ENCODE measurements at regions not wholly inside any gene's neighbourhood (a gene's known extent, or its start where the extent isn't known, plus 50 kb on each side); places are given as distances from the start of the nearest gene placed in this dataset.

GRCh38 chr2:240225660-240226475 lies 85.4 kb upstream of the OTOS start:
- Histone ChIP-seq H3K4me2 (ENCODE audit: low read length) (no peak overlapping the region), H3K27ac (no peak overlapping the region), H3K36me3 (ENCODE audit: control insufficient read depth, insufficient read depth, low read length) (no peaks in the 10 kb centered on the region), H3K79me2 (no peaks in the 10 kb centered on the region), H3K4me1 (no peaks in the 10 kb centered on the region), H3K9me3 (ENCODE audit: control insufficient read depth, low read length) (no peaks in the 10 kb centered on the region), H2AFZ (no peak overlapping the region), H3K27me3 (ENCODE audit: control insufficient read depth, insufficient read depth, low read length) (no peaks in the 10 kb centered on the region), H3K4me3 (ENCODE audit: low read depth, low read length) (no peak overlapping the region), H3K9ac (no peak overlapping the region)
- no peak for TF ChIP-seq CTCF (IDR thresholded peaks at IDR 0.05)

GRCh38 chr2:240226672-240227537 lies 86.4 kb upstream of the OTOS start:
- Histone ChIP-seq H3K4me2 (ENCODE audit: low read length) (no peak overlapping the region), H3K79me2 (no peaks in the 10 kb centered on the region), H3K36me3 (ENCODE audit: control insufficient read depth, insufficient read depth, low read length) (no peaks in the 10 kb centered on the region), H3K4me3 (ENCODE audit: low read depth, low read length) (no peak overlapping the region), H3K27me3 (ENCODE audit: control insufficient read depth, insufficient read depth, low read length) (no peaks in the 10 kb centered on the region), H3K4me1 (no peaks in the 10 kb centered on the region), H3K9me3 (ENCODE audit: control insufficient read depth, low read length) (no peaks in the 10 kb centered on the region), H3K27ac (no peak overlapping the region), H3K9ac (no peak overlapping the region), H2AFZ (no peak overlapping the region)
- no peak for TF ChIP-seq CTCF (IDR thresholded peaks at IDR 0.05)

GRCh38 chr2:240227538-240228428 lies 87.3 kb upstream of the OTOS start:
- no peak overlapping the region for H3K27ac ChIP-seq
- no peaks in the 10 kb centered on the region for H3K27me3 ChIP-seq (ENCODE audit: control insufficient read depth, insufficient read depth, low read length)
- no peaks in the 10 kb centered on the region for H3K36me3 ChIP-seq (ENCODE audit: control insufficient read depth, insufficient read depth, low read length)
- no peaks in the 10 kb centered on the region for H3K9me3 ChIP-seq (ENCODE audit: control insufficient read depth, low read length)
- H3K9ac ChIP-seq, result no peak overlapping the region
- no peak for TF ChIP-seq CTCF (IDR thresholded peaks at IDR 0.05)
- H2AFZ ChIP-seq, result no peak overlapping the region
- H3K79me2 ChIP-seq, result no peaks in the 10 kb centered on the region
- H3K4me2 ChIP-seq (ENCODE audit: low read length), result no peak overlapping the region
- no peaks in the 10 kb centered on the region for H3K4me1 ChIP-seq
- H3K4me3 ChIP-seq (ENCODE audit: low read depth, low read length), result no peak overlapping the region

- Histone ChIP-seq H2AFZ (no peak overlapping the region), H3K27me3 (ENCODE audit: control insufficient read depth, insufficient read depth, low read length) (no peaks in the 10 kb centered on the region), H3K36me3 (ENCODE audit: control insufficient read depth, insufficient read depth, low read length) (no peaks in the 10 kb centered on the region), H3K27ac (no peak overlapping the region), H3K9ac (no peak overlapping the region), H3K4me2 (ENCODE audit: low read length) (no peak overlapping the region), H3K4me3 (ENCODE audit: low read depth, low read length) (no peak overlapping the region), H3K79me2 (no peaks in the 10 kb centered on the region), H3K9me3 (ENCODE audit: control insufficient read depth, low read length) (no peaks in the 10 kb centered on the region), H3K4me1 (no peaks in the 10 kb centered on the region)
- no peak for TF ChIP-seq CTCF (IDR thresholded peaks at IDR 0.05)
Measured at GRCh38 chr2:240229005-240229404, 88.5 kb upstream of the OTOS start.
